ENCODE measurements at regions not wholly inside any gene's neighbourhood (a gene's known extent, or its start where the extent isn't known, plus 50 kb on each side); places are given as distances from the start of the nearest gene placed in this dataset.

- Histone ChIP-seq H3K4me3 (ENCODE audit: low read depth, low read length) (no peak overlapping the region), H3K9me3 (0 out of 2 replicates have a peak, but pooled peaks cover 2% of the 10 kb centered on the region), H3K4me1 (peaks cover 12% of the 10 kb centered on the region), H3K36me3 (no peaks in the 10 kb centered on the region; the same call in 1 of the 2 replicates), H3K27me3 (no peaks in the 10 kb centered on the region)
- no peak for TF ChIP-seq CTCF (IDR thresholded peaks at IDR 0.05; ENCODE audit: low read depth, low read length)
- no peak for DNase-seq
Measured at GRCh38 chr17:51491416-51491815, 231.1 kb downstream of the UTP18 start.

DNA sequence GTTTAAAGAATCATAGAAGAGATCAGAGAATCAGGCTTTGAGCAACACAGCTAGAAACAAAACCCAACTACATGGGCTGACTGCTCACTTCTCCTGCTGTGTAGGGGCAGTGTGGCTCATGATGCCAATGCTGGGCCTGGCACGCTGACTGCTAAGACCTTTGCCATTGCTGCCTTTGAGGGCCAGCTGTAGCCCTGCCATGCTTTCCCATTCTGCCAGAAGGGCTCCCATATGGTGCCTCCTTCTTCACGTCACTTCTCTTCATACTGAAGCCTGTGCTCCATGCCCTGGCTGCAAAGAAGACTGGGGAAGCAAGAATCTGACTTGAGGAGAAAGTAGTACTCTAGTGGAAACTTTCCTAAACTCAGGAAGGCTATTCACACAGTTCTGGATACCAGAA, 232.9 kb downstream of the UTP18 start:
- 0 out of 2 replicates have a peak, but pooled peaks cover 2% of the 10 kb centered on the region for H3K9me3 ChIP-seq
- DNase-seq, result no peak
- no peak for TF ChIP-seq CTCF (IDR thresholded peaks at IDR 0.05; ENCODE audit: low read depth, low read length)
- no peaks in the 10 kb centered on the region for H3K27me3 ChIP-seq
- H3K4me3 ChIP-seq (ENCODE audit: low read depth, low read length), result no peak overlapping the region
- H3K36me3 ChIP-seq, result no peaks in the 10 kb centered on the region; the same call in 1 of the 2 replicates
- no peaks in the 10 kb centered on the region for H3K4me1 ChIP-seq

- 0 out of 2 replicates have a peak, but pooled peaks cover 2% of the 10 kb centered on the region for H3K9me3 ChIP-seq
- no peaks in the 10 kb centered on the region; the same call in 1 of the 2 replicates for H3K36me3 ChIP-seq
- no peaks in the 10 kb centered on the region for H3K27me3 ChIP-seq
- DNase-seq, result no peak
- no peak for TF ChIP-seq CTCF (IDR thresholded peaks at IDR 0.05; ENCODE audit: low read depth, low read length)
- peaks cover 14% of the 10 kb centered on the region for H3K4me1 ChIP-seq
- H3K4me3 ChIP-seq (ENCODE audit: low read depth, low read length), result no peak overlapping the region
Measured at GRCh38 chr17:51496378-51496777, 236.0 kb downstream of the UTP18 start.

DNA sequence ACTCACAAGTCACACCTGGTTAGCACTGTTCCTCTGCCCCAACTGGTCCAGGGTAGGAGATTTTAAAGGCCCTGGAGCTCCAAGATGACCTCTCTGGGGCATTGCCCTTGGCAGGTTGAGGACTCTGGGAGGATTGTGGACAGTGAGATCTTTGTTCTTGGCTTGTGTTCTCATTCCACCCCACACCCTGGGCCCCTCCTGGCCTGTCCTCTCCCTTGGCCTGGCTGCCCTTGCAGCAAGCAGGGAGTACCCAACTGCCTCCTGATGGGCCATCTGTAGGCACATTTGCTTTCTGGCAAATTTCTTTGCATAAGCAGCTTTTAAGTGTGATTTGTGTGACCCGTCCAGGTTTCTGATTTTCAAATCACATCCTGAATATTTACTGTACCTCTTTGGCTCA, 239.6 kb downstream of the UTP18 start:
- no peak for TF ChIP-seq CTCF (IDR thresholded peaks at IDR 0.05; ENCODE audit: low read depth, low read length)
- Histone ChIP-seq H3K4me3 (ENCODE audit: low read depth, low read length) (no peak overlapping the region), H3K9me3 (no peaks in the 10 kb centered on the region), H3K27me3 (no peaks in the 10 kb centered on the region), H3K4me1 (peaks cover 14% of the 10 kb centered on the region), H3K36me3 (no peaks in the 10 kb centered on the region)
- peak; percentile 24 for DNase-seq

- DNase-seq, result peak; percentile 14
- Histone ChIP-seq H3K4me3 (ENCODE audit: low read depth, low read length) (no peak overlapping the region), H3K36me3 (no peaks in the 10 kb centered on the region), H3K4me1 (peaks cover 14% of the 10 kb centered on the region), H3K27me3 (no peaks in the 10 kb centered on the region), H3K9me3 (no peaks in the 10 kb centered on the region)
- no peak for TF ChIP-seq CTCF (IDR thresholded peaks at IDR 0.05; ENCODE audit: low read depth, low read length)
Measured at GRCh38 chr17:51500454-51500853, 240.1 kb downstream of the UTP18 start.

- no peak for TF ChIP-seq CTCF (IDR thresholded peaks at IDR 0.05; ENCODE audit: low read depth, low read length)
- Histone ChIP-seq H3K27me3 (no peaks in the 10 kb centered on the region), H3K9me3 (no peaks in the 10 kb centered on the region), H3K4me1 (peaks cover 13% of the 10 kb centered on the region), H3K36me3 (no peaks in the 10 kb centered on the region), H3K4me3 (ENCODE audit: low read depth, low read length) (no peak overlapping the region)
- DNase-seq, result no peak
Measured at GRCh38 chr17:51505450-51505849, 245.1 kb downstream of the UTP18 start.

Measured in BE2C (cell line).